ENCODE measurements at regions not wholly inside any gene's neighbourhood (a gene's known extent, or its start where the extent isn't known, plus 50 kb on each side); places are given as distances from the start of the nearest gene placed in this dataset.

DNA sequence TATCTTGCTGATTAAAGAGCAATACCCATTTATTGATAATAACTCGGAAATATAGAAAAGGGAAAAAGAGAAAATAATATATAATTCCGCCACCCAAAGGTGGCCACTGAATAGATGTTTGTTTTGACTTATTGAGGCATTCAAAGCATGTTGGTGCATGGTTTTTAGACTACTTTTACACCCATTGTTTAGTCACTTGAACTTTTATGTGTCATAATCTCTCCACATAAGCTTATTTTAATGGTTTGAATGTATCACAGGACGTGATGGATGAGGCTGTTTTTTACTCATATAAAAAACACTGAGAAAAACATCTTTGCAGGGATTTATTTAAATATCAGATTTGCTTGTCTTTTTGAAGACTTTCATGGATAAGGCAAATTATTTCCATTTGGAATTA is 120.4 kb downstream of the ACKR3 start:
- DNase-seq (ENCODE audit: low read depth), result no peak

DNA sequence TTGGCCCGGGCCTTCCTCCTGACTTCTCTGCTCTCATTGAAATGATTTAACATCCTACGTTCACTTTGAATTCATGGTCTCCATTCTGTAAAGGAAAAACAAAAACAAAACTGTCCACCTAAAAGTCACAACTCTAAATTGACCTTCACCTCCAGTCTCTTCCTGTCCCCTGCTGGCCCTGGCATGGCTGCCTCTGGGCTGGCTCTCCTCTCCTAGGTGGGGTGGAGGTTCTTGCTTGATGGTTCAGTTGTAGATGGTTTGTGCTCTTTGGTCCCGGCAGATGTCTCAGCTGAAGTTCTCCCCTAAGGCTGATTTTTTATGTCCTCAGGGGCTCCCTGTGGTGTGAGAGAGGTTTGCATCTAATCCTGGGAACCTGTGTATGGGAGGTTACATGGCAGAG is 121.1 kb downstream of the ACKR3 start:
- DNase-seq (ENCODE audit: low read depth), result no peak

GRCh38 chr2:236691799-236692167 is 122.2 kb downstream of the ACKR3 start:
- no peak for DNase-seq (ENCODE audit: low read depth)

- no peak for DNase-seq (ENCODE audit: low read depth)
Measured at GRCh38 chr2:236692937-236693336, 123.3 kb downstream of the ACKR3 start.

GRCh38 chr2:236693531-236693930 is 123.9 kb downstream of the ACKR3 start:
- no peak for DNase-seq (ENCODE audit: low read depth)

GRCh38 chr2:236694146-236694888 is 124.7 kb downstream of the ACKR3 start:
- no peak for DNase-seq (ENCODE audit: low read depth)

- no peak for DNase-seq (ENCODE audit: low read depth)
Measured at GRCh38 chr2:236696834-236697233, 127.2 kb downstream of the ACKR3 start.

GRCh38 chr2:236698016-236698627 is 128.5 kb downstream of the ACKR3 start:
- no peak for DNase-seq (ENCODE audit: low read depth)

DNA sequence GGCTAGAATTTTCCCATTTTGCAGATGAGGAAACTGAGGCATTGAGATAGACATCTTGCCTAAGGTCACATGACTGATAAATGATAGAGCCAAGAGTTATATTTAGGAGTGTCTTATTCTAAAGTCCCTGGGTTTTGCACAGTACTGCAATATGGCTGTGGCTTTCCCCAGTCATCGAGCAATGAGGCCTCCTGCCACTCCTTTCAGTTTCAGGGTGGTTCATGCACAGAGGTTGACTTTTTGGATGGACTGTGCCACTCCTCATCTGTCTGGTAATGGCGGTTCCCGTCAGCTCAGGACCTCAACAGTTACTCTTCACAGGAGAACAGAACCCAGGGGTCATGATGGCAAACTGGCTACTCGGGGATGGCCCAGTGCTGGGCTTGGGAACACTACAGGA is 131.1 kb downstream of the ACKR3 start:
- no peak for DNase-seq (ENCODE audit: low read depth)

DNA sequence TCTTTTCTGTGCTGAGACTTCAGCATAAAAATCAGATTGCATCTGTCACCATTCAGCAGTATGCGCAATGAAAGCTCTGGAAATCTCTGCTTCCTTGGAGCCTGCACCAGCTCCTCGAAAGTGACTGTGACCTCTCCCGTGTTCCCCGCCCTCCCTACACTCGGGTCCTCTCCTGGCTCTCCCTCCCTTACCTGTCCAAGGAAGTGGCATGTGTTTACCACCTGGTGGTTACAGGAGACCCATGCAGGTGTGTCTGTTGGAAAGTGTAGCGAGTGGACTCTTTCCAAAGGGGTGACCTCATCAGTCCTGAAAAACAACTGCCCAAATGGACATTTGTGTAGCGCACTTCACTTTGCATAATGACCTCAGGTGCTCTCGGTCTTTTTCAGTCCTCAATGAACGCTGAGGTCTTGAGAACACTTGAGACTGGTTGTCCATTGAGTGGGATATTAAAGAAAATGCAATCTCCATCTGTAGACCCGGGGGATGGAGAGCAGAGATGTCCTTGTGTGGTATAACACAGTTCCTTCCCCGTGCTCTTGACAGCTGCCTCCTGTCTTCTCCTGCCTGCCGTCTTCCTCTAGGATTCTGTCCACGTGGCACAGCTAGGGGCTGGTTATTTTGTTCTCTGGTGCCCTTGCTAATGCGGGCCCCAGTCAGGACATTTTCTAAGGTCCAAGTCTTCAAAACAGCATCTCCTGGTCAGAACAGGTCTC is 133.2 kb downstream of the ACKR3 start:
- no peak for DNase-seq (ENCODE audit: low read depth)

DNA sequence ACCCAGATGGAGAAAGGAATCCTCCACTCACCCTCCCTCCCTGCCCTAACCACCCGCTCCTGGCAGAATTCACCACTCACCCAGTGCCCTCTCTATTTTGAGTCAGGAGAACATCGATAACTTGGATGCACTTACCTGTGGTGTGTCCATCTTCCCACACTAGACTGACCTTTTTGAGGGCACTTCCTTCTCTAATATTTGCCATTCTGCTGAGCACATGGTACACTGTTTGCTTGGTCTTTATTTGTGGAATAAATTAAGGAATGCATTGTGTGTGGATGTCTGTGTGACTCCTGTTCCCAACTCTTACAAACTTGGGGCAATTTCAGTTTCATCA is 133.7 kb downstream of the ACKR3 start:
- DNase-seq (ENCODE audit: low read depth), result no peak

DNA sequence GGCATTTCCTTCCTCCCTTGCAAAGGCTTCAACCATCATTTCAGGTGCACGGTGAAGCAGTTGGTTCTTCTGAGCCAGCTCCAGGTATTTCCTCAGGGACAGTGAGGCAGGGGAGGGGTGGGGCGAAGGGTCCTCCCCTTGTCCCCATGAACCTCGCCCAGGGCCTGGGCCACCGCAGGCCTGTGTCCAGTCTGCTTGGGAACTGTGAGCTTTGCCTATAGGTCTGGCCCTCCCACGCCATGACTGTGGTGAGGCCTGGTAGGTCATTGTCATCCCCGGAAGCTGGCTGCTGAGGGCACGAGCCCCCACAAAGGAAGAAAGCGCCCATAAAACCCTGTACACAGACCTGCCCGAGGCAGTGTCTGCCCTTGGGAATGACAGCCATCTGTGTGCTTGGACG is 134.3 kb downstream of the ACKR3 start:
- DNase-seq (ENCODE audit: low read depth), result no peak

- DNase-seq (ENCODE audit: low read depth), result no peak
Measured at GRCh38 chr2:236704887-236705286, 135.3 kb downstream of the ACKR3 start.

- no peak for DNase-seq (ENCODE audit: low read depth)
Measured at GRCh38 chr2:236705295-236706105, 135.9 kb downstream of the ACKR3 start.

- DNase-seq (ENCODE audit: low read depth), result no peak
Measured at GRCh38 chr2:236706288-236706687, 136.7 kb downstream of the ACKR3 start.

DNA sequence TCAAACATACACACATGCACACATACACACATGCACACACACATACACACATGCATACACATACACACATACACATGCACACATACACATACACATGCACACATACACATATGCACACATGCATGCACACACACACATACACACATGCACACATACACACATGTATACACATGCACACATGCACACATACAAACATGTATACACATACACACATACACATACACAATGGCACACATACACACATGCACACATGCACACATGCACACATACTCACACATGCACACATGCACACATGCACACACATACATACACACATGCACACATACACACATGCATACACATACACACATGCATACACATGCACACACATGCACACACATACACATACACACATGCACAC is 137.2 kb downstream of the ACKR3 start:
- DNase-seq (ENCODE audit: low read depth), result no peak

GRCh38 chr2:236711440-236711839 is 141.8 kb downstream of the ACKR3 start:
- DNase-seq (ENCODE audit: low read depth), result no peak

GRCh38 chr2:236712304-236712703 is 142.7 kb downstream of the ACKR3 start:
- DNase-seq (ENCODE audit: low read depth), result no peak

DNA sequence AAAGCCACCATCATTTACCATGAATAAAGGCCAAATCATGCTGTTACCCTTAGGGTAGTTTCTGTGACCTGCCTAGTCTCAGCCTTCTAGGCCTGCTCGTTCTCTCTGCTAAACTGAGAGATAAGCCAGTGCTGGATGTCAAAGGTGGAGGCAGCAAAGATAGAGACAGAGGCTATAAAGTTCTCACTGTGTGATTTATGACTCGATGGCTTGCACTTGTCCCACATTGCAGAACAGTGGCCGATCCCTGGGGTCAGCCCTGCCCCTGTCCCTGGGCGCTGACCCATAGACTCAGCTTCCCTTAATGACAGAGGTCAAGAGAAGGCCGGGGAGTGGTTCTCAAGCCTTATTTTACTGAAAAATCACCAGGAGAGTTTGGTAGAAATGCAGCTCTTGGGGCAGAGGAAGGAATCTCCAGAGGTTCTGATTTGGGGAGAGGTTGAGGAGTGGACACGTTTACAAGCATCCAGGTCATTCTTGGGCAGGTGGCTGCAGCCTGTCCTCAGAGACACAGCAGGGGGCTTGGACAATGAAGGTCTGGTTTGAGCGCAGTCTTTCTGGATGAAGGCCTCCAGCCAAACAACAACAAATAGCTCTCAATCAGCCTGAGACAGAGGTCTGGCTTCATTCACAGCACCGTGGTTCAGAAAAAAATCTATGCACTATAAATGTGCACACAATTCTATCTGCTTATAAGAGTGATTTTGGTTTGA is 143.5 kb downstream of the ACKR3 start:
- DNase-seq (ENCODE audit: low read depth), result no peak

GRCh38 chr2:236714080-236714479 is 144.5 kb downstream of the ACKR3 start:
- DNase-seq (ENCODE audit: low read depth), result no peak

GRCh38 chr2:236715077-236715476 is 145.5 kb downstream of the ACKR3 start:
- DNase-seq (ENCODE audit: low read depth), result no peak

GRCh38 chr2:236715491-236715961 is 145.9 kb downstream of the ACKR3 start:
- DNase-seq (ENCODE audit: low read depth), result no peak
